ENCODE measurements at regions not wholly inside any gene's neighbourhood (a gene's known extent, or its start where the extent isn't known, plus 50 kb on each side); places are given as distances from the start of the nearest gene placed in this dataset.
"Not testable (repeated sequence)": the region's sequence is repeated elsewhere in the genome, so short reads cannot be mapped to it uniquely, and the experiment has no call there.

- H3K9me3 Mint-ChIP-seq; DNase-seq; POLR2A ChIA-PET; H3K27ac Mint-ChIP-seq; H3K4me3 Mint-ChIP-seq; H3K36me3 Mint-ChIP-seq (ENCODE audit: low read depth); CTCF ChIA-PET; H3K4me1 Mint-ChIP-seq: not testable (repeated sequence)
- peaks cover 11% of the 10 kb centered on the region for H3K27me3 Mint-ChIP-seq
Measured at GRCh38 chr9:95779597-95779996, 95.9 kb upstream of the ERCC6L2 start.

- DNase-seq, result no peak
- no peaks in the 10 kb centered on the region for H3K9me3 Mint-ChIP-seq
- no peak overlapping the region for H3K27ac Mint-ChIP-seq
- H3K4me3 Mint-ChIP-seq, result no peak overlapping the region
- no peaks in the 10 kb centered on the region for H3K36me3 Mint-ChIP-seq (ENCODE audit: low read depth)
- ChIA-PET POLR2A (no interaction called here), CTCF (no interaction called here)
- H3K4me1 Mint-ChIP-seq, result no peaks in the 10 kb centered on the region
- peaks cover 13% of the 10 kb centered on the region for H3K27me3 Mint-ChIP-seq
Measured at GRCh38 chr9:95778957-95779356, 96.5 kb upstream of the ERCC6L2 start.

GRCh38 chr9:95777136-95777535 lies 98.4 kb upstream of the ERCC6L2 start:
- CTCF ChIA-PET, result no interaction called here
- no peak overlapping the region for H3K27ac Mint-ChIP-seq
- no peaks in the 10 kb centered on the region for H3K36me3 Mint-ChIP-seq (ENCODE audit: low read depth)
- no peak for DNase-seq
- peaks cover 15% of the 10 kb centered on the region for H3K27me3 Mint-ChIP-seq
- no peaks in the 10 kb centered on the region for H3K4me1 Mint-ChIP-seq
- H3K4me3 Mint-ChIP-seq, result no peak overlapping the region
- no peaks in the 10 kb centered on the region for H3K9me3 Mint-ChIP-seq
- POLR2A ChIA-PET, result no interaction called here

DNA sequence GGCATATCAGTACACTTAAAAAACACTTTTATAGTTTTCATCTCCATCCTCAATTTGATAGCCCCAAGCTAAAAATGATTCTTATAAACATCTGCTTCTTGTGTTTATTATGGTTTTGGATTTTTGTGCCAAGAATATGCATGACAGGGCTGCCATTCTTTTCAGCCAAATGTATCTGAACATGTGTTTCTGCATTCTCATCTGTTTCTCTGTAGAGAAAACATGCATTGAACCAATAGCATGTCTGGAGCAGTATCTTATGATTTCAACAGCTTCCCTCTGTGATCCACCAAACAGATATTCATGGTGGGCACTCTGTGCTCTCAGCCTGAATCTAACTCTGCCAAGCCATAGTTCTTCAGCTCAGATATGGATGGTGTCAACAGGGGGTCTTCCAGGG lies 99.3 kb upstream of the ERCC6L2 start:
- Mint-ChIP-seq H3K4me1 (no peaks in the 10 kb centered on the region), H3K27me3 (peaks cover 19% of the 10 kb centered on the region), H3K36me3 (ENCODE audit: low read depth) (no peaks in the 10 kb centered on the region), H3K27ac (no peak overlapping the region), H3K9me3 (no peaks in the 10 kb centered on the region), H3K4me3 (no peak overlapping the region)
- ChIA-PET POLR2A (no interaction called here), CTCF (no interaction called here)
- no peak for DNase-seq

DNA sequence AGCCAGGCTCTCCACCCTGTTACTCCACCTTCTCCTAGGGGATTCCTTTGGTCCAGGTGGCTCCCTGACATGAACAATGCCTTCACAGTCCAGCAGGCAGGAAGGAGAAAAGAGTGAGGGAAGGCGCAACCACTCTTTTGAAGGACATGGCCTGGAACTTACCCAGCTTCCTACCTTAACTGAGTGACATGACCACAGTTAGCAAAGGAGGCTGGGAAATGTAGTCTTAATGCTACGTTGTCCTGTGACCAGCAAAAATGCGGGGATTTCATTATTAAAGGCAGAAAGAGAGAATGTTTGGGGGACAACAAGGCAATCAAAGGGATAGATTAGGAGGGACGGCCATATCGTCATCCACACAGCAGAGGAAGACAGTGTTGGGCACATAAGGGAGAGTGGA lies 100.3 kb upstream of the ERCC6L2 start:
- Mint-ChIP-seq H3K36me3 (ENCODE audit: low read depth) (no peaks in the 10 kb centered on the region), H3K27ac (no peak overlapping the region), H3K9me3 (no peaks in the 10 kb centered on the region), H3K27me3 (peaks cover 29% of the 10 kb centered on the region), H3K4me1 (no peaks in the 10 kb centered on the region), H3K4me3 (no peak overlapping the region)
- ChIA-PET POLR2A (no interaction called here), CTCF (no interaction called here)
- no peak for DNase-seq

- H3K4me1 Mint-ChIP-seq, result no peaks in the 10 kb centered on the region
- no peaks in the 10 kb centered on the region for H3K9me3 Mint-ChIP-seq
- ChIA-PET CTCF (no interaction called here), POLR2A (no interaction called here)
- H3K36me3 Mint-ChIP-seq (ENCODE audit: low read depth), result no peaks in the 10 kb centered on the region
- H3K4me3 Mint-ChIP-seq, result no peak overlapping the region
- no peak overlapping the region for H3K27ac Mint-ChIP-seq
- no peak for DNase-seq
- peaks cover 30% of the 10 kb centered on the region for H3K27me3 Mint-ChIP-seq
Measured at GRCh38 chr9:95773053-95773418, 102.5 kb upstream of the ERCC6L2 start.

DNA sequence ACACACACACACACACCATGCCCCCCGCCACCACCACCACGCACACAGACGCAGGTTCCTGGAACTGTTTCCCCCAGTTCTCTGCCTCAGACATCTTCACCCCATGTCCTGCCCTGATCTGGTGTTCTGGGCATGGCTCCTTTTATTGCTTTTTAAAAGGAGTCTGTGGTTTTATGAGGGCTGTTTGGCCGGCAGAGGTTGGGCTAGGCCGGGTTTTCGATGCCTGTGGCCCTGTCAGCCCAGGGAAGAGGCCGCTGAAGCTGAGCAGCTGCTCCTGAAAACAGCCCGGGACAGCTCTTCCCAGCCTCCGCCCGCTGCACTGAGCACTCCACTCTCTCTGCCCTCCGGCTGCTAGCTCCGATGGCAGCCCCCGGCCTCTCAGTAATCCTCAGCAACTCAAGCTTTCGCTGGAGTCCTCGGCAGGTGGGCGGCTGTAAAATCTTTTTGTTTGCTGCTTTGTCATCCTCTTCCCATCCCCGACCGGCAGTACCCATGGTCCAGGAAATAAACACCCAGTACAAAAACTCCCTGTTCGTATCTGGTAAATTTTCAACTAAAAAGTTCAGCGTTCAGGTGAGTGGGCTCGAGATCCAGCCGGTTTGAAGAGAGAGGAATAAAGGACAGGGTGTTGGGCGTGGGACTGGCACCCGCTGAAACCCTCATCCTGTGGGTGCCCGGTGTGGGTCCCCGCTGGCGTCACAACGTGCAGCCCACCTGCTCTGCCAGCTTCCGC lies 103.0 kb upstream of the ERCC6L2 start:
- H3K9me3 Mint-ChIP-seq, result no peaks in the 10 kb centered on the region
- H3K4me3 Mint-ChIP-seq, result no peak overlapping the region
- no peaks in the 10 kb centered on the region for H3K4me1 Mint-ChIP-seq
- peaks cover 30% of the 10 kb centered on the region for H3K27me3 Mint-ChIP-seq
- DNase-seq, result no peak
- no peaks in the 10 kb centered on the region for H3K36me3 Mint-ChIP-seq (ENCODE audit: low read depth)
- ChIA-PET CTCF (no interaction called here), POLR2A (no interaction called here)
- no peak overlapping the region for H3K27ac Mint-ChIP-seq

GRCh38 chr9:95771556-95772246 lies 103.8 kb upstream of the ERCC6L2 start:
- no peaks in the 10 kb centered on the region for H3K9me3 Mint-ChIP-seq
- H3K36me3 Mint-ChIP-seq (ENCODE audit: low read depth), result no peaks in the 10 kb centered on the region
- peaks cover 30% of the 10 kb centered on the region for H3K27me3 Mint-ChIP-seq
- no peak for DNase-seq
- no peak overlapping the region for H3K4me3 Mint-ChIP-seq
- H3K4me1 Mint-ChIP-seq, result no peaks in the 10 kb centered on the region
- H3K27ac Mint-ChIP-seq, result no peak overlapping the region
- POLR2A ChIA-PET, result no interaction called here
- CTCF ChIA-PET, result no interaction called here

GRCh38 chr9:95770653-95771131 lies 104.8 kb upstream of the ERCC6L2 start:
- Mint-ChIP-seq H3K9me3 (no peaks in the 10 kb centered on the region), H3K27ac (no peak overlapping the region), H3K4me3 (no peak overlapping the region), H3K36me3 (ENCODE audit: low read depth) (no peaks in the 10 kb centered on the region), H3K4me1 (no peaks in the 10 kb centered on the region), H3K27me3 (peaks cover 30% of the 10 kb centered on the region)
- ChIA-PET CTCF (no interaction called here), POLR2A (no interaction called here)
- no peak for DNase-seq

DNA sequence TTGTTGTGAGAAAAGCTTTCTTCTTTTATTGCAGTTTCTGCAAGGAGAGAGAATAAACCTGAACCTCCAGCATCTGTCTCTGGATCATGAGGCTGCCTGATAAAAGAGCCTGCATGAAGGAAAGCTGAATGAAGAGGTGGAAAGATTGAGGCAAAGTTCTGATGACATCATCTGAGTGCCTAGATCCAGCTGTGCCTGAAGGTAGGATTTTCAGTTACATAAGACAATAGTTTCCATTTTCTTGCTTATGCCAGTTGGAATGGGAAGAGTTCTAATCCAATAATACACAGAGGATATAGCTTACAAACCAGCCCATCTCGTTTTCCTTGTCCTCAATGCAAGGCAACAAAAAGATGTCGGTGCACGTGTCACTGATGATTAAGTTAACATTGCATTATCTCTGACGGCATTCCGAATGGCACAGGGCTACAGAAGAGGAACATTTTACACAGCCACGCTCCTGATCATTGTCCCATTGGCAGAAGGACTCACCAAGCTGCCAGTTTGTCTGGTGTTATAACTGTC lies 105.5 kb upstream of the ERCC6L2 start:
- no peaks in the 10 kb centered on the region for H3K36me3 Mint-ChIP-seq (ENCODE audit: low read depth)
- no peak for DNase-seq
- H3K9me3 Mint-ChIP-seq, result no peaks in the 10 kb centered on the region
- POLR2A ChIA-PET, result no interaction called here
- no peak overlapping the region for H3K4me3 Mint-ChIP-seq
- H3K27me3 Mint-ChIP-seq, result peaks cover 28% of the 10 kb centered on the region
- H3K4me1 Mint-ChIP-seq, result no peaks in the 10 kb centered on the region
- CTCF ChIA-PET, result no interaction called here
- H3K27ac Mint-ChIP-seq, result no peak overlapping the region

- ChIA-PET POLR2A (no interaction called here), CTCF (no interaction called here)
Measured at GRCh38 chr9:95769473-95769872, 106.0 kb upstream of the ERCC6L2 start.

DNA sequence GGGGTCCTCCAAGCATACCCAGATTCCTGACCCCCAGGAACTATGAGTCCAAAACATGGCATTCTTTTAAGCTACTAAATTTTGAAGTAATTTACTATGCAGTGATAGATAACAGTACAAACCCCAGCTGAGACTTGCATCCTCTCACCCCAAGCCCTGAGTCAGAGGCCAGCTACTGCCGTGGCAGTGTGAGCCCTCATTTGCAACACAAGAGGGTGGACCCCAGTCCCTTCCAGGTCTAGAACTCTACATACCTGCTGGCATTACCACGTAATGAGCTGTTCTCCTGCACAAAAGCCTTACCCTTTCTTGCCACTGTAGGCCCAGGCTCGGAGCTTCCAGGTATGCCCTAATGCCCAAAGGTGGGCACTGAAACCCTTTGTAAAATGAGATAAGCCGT lies 108.6 kb upstream of the ERCC6L2 start:
- Mint-ChIP-seq H3K36me3 (ENCODE audit: low read depth) (no peaks in the 10 kb centered on the region), H3K4me3 (no peak overlapping the region), H3K9me3 (no peaks in the 10 kb centered on the region), H3K27me3 (peaks cover 20% of the 10 kb centered on the region), H3K4me1 (peaks cover 6% of the 10 kb centered on the region), H3K27ac (no peak overlapping the region)
- ChIA-PET CTCF (no interaction called here), POLR2A (no interaction called here)
- no peak for DNase-seq

More at GRCh38 chr9:95769473-95769872, 106.0 kb upstream of the ERCC6L2 start:
- Mint-ChIP-seq H3K27ac (no peak overlapping the region), H3K36me3 (ENCODE audit: low read depth) (no peaks in the 10 kb centered on the region), H3K27me3 (peaks cover 23% of the 10 kb centered on the region), H3K4me3 (no peak overlapping the region), H3K4me1 (no peaks in the 10 kb centered on the region), H3K9me3 (no peaks in the 10 kb centered on the region)
- no peak for DNase-seq

DNA sequence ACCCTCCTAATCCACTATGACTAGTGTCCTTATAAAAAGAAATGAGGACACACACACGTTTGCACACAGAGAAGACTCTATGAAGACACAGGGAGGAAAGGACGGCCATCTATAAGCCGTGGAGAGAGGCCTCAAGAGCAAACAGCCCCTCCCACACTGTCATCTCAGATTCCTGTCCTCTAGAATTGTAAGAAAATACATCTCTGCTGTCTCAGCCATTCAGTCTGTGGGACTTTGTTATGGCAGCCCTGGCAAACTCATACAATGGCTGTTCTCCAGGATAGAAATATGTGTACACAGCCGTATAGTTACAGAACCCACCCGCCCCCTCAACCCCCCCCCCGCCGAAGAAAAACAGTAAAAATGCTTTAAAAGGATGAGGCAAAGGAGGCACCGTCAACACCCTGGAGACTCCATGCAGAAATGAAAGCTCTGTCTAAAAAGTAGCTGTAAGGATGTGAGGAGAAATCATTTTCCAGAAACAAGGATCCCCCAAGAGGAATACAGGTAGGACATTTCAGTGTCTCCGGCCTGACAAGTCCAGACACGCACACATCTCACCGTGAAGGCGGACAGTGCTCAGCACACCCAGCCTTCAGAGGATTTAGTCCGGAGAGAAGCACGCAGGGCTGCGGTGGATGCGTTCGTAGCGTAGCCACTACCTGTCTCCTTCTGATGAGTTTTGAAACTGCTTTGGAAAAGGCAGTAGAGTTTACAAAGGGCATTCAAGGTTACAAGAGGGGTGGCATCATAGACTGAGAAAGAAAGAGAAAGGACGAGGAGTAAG lies 110.8 kb upstream of the ERCC6L2 start:
- H3K4me1 Mint-ChIP-seq, result peaks cover 7% of the 10 kb centered on the region
- ChIA-PET POLR2A (no interaction called here), CTCF (no interaction called here)

More for the DNA sequence above, 110.8 kb upstream of the ERCC6L2 start:
- DNase-seq, result no peak
- Mint-ChIP-seq H3K36me3 (ENCODE audit: low read depth) (no peaks in the 10 kb centered on the region), H3K27me3 (peaks cover 4% of the 10 kb centered on the region), H3K27ac (no peak overlapping the region), H3K4me3 (no peak overlapping the region), H3K9me3 (no peaks in the 10 kb centered on the region)

All from activated CD4-positive, alpha-beta memory T cell treated with anti-CD3 and anti-CD28 coated beads, Interleukin-2, amount 10 ng/mL, durations not matched to agents 7 days and 5 days (primary cell).